ENCODE measurements at regions not wholly inside any gene's neighbourhood (a gene's known extent, or its start where the extent isn't known, plus 50 kb on each side); places are given as distances from the start of the nearest gene placed in this dataset.

DNA sequence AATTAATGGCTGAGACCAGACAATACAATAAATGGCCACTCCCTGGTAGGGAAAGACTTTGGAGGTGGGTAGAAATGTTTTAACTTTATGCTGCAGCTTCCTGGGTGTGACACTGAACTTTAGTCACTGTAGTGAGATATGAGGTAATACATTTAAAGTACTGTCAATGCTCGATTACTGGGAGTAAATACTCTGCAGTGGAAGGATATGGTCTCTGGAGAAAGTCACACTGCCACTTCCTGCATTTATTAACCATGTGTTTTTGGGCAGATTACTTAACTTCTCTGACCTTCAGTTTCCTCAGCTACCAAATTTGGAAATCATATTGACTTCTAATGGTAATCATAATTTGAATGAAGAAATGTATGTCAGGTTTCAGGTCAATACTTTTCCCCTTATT is 317.1 kb upstream of the TGFBR2 start:
- TF ChIP-seq, protein P1, sequence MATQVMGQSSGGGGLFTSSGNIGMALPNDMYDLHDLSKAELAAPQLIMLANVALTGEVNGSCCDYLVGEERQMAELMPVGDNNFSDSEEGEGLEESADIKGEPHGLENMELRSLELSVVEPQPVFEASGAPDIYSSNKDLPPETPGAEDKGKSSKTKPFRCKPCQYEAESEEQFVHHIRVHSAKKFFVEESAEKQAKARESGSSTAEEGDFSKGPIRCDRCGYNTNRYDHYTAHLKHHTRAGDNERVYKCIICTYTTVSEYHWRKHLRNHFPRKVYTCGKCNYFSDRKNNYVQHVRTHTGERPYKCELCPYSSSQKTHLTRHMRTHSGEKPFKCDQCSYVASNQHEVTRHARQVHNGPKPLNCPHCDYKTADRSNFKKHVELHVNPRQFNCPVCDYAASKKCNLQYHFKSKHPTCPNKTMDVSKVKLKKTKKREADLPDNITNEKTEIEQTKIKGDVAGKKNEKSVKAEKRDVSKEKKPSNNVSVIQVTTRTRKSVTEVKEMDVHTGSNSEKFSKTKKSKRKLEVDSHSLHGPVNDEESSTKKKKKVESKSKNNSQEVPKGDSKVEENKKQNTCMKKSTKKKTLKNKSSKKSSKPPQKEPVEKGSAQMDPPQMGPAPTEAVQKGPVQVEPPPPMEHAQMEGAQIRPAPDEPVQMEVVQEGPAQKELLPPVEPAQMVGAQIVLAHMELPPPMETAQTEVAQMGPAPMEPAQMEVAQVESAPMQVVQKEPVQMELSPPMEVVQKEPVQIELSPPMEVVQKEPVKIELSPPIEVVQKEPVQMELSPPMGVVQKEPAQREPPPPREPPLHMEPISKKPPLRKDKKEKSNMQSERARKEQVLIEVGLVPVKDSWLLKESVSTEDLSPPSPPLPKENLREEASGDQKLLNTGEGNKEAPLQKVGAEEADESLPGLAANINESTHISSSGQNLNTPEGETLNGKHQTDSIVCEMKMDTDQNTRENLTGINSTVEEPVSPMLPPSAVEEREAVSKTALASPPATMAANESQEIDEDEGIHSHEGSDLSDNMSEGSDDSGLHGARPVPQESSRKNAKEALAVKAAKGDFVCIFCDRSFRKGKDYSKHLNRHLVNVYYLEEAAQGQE (IDR thresholded peaks at IDR 0.05; ENCODE audit: unreplicated experiment), result no peak
- TF ChIP-seq EZH2phosphoT487 (IDR thresholded peaks at IDR 0.05; ENCODE audit: unreplicated experiment) (no peak), POLR2AphosphoS5 (IDR thresholded peaks at IDR 0.05; ENCODE audit: low read depth) (no peak)
- TF ChIP-seq, protein P2, sequence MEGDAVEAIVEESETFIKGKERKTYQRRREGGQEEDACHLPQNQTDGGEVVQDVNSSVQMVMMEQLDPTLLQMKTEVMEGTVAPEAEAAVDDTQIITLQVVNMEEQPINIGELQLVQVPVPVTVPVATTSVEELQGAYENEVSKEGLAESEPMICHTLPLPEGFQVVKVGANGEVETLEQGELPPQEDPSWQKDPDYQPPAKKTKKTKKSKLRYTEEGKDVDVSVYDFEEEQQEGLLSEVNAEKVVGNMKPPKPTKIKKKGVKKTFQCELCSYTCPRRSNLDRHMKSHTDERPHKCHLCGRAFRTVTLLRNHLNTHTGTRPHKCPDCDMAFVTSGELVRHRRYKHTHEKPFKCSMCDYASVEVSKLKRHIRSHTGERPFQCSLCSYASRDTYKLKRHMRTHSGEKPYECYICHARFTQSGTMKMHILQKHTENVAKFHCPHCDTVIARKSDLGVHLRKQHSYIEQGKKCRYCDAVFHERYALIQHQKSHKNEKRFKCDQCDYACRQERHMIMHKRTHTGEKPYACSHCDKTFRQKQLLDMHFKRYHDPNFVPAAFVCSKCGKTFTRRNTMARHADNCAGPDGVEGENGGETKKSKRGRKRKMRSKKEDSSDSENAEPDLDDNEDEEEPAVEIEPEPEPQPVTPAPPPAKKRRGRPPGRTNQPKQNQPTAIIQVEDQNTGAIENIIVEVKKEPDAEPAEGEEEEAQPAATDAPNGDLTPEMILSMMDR (conservative IDR thresholded peaks at IDR 0.05; ENCODE audit: low read depth in 2 of 2), result no peak

Measured in GM23338 (cell line).